Endothelial cell of umbilical vein (primary cell): ENCODE measurements at regions not wholly inside any gene's neighbourhood (a gene's known extent, or its start where the extent isn't known, plus 50 kb on each side); places are given as distances from the start of the nearest gene placed in this dataset.

Experiments
- BruUV-seq: library from RNA; stranded (reverse); fragments of 400-500 nt; replicated peaks from 2 replicates; lab custom pipeline; 2021; lab: Mats Ljungman, UMichigan
- CTCF ChIA-PET: fragments of 300-600, 350-600 bp; sonication (Branson Sonifier 250); formaldehyde crosslinking; loops from one replicate; lab custom pipeline; 2021; ENCODE audit warnings: antibody characterized with exemption, inconsistent platforms; lab: Charles Lee
- POLR2A ChIA-PET: fragments of 300-600, 350-600 bp; sonication (Branson Sonifier 250); formaldehyde crosslinking; loops from one replicate; lab custom pipeline; 2021; ENCODE audit warnings: antibody characterized with exemption, inconsistent platforms; lab: Charles Lee
- DNase-seq: peaks from one replicate; pipeline ENCODE4 v3.0.0-alpha.2; 2011; ENCODE audit warnings: low read depth, low spot score
- FAIRE-seq: peaks from 2 replicates; lab custom pipeline; 2011; peaks lifted over from hg19 to GRCh38; lab: Jason Lieb, UNC
- H2AFZ ChIP-seq: 2 replicates; pipeline ENCODE4 v1.6.0; 2012; ENCODE audit warnings: low read depth, low read length, control low read depth, inconsistent platforms
- H3K27ac ChIP-seq: 2 replicates; pipeline ENCODE4 v1.5.1; 2011; ENCODE audit warnings: low read depth, mild to moderate bottlenecking, control low read depth, low read length, moderate library complexity; ENCODE audit not compliant: insufficient read depth
- H3K27me3 ChIP-seq, 2 experiments: 2 replicates each; pipeline versions ENCODE4 v1.6.0 to v1.6.1; 2011; ENCODE audit warnings: low read length in 2 of 2, mixed read lengths in 1 of 2; ENCODE audit not compliant: control insufficient read depth in 2 of 2, insufficient read depth in 2 of 2
- H3K36me3 ChIP-seq, 2 experiments: 2 replicates in 1 of 2; 3 replicates in 1 of 2; pipeline ENCODE4 v1.5.1; 2011; ENCODE audit warnings: low read length in 2 of 2, mild to moderate bottlenecking in 1 of 2, moderate library complexity in 1 of 2; ENCODE audit not compliant: control insufficient read depth in 2 of 2, insufficient read depth in 2 of 2; ENCODE audit errors: extremely low read depth in 1 of 2
- H3K4me1 ChIP-seq: 3 replicates; pipeline ENCODE4 v1.5.1; 2011; ENCODE audit warnings: mild to moderate bottlenecking, low read length; ENCODE audit not compliant: control insufficient read depth, insufficient read depth; ENCODE audit errors: extremely low read depth
- H3K4me2 ChIP-seq: 2 replicates; pipeline ENCODE4 v1.6.1; 2011; ENCODE audit warnings: low read length, control low read depth, mixed read lengths; ENCODE audit not compliant: insufficient read depth
- H3K4me3 ChIP-seq, 3 experiments: fragments of 200-600 bp in 1 of 3; sonication (generic), shearing (Covaris generic) in 1 of 3; replicated peaks in 1 of 3; 2 replicates each; pipeline ENCODE4 v1.5.1; 2011 to 2016; ENCODE audit warnings: control low read depth in 3 of 3, low read length in 3 of 3, mild to moderate bottlenecking in 2 of 3, inconsistent platforms in 1 of 3, low read depth in 1 of 3, moderate library complexity in 1 of 3; ENCODE audit not compliant: insufficient read depth in 1 of 3
- H3K79me2 ChIP-seq: 2 replicates; pipeline ENCODE4 v1.6.0; 2012; ENCODE audit warnings: low read length, inconsistent platforms; ENCODE audit not compliant: control insufficient read depth, insufficient read depth
- H3K9ac ChIP-seq: replicated peaks from 2 replicates; pipeline ENCODE3; 2011; ENCODE audit warnings: low read length, control low read depth; ENCODE audit not compliant: insufficient read depth; ENCODE audit errors: extremely low read depth
- H3K9me1 ChIP-seq: replicated peaks from 3 replicates; pipeline ENCODE4 v1.6.0; 2011; ENCODE audit warnings: mild to moderate bottlenecking, low read length; ENCODE audit not compliant: control insufficient read depth, insufficient read depth; ENCODE audit errors: extremely low read depth
- H3K9me3 ChIP-seq: replicated peaks from 2 replicates; pipeline ENCODE4 v1.5.1; 2012; ENCODE audit warnings: low read length, inconsistent platforms; ENCODE audit not compliant: control insufficient read depth, insufficient read depth
- H4K20me1 ChIP-seq: replicated peaks from 2 replicates; pipeline ENCODE3; 2011; ENCODE audit warnings: mild to moderate bottlenecking, low read length; ENCODE audit not compliant: control insufficient read depth, insufficient read depth; ENCODE audit errors: extremely low read depth
- EZH2 ChIP-seq: IDR thresholded peaks from 2 replicates; pipeline ENCODE4 v1.6.1; 2012; ENCODE audit warnings: borderline replicate concordance, low read depth, mild to moderate bottlenecking, moderate library complexity, low read length, inconsistent platforms; ENCODE audit not compliant: severe bottlenecking
- FOS ChIP-seq: IDR thresholded peaks from 2 replicates; pipeline ENCODE4 v1.6.1; 2011; ENCODE audit warnings: mild to moderate bottlenecking, low read length, moderate library complexity, borderline replicate concordance; ENCODE audit not compliant: insufficient read depth
- GATA2 ChIP-seq: IDR thresholded peaks from 2 replicates; pipeline ENCODE4 v1.7.0; 2011; ENCODE audit warnings: low read depth, mild to moderate bottlenecking, moderate library complexity, mixed read lengths, low read length; ENCODE audit not compliant: insufficient read length, insufficient read depth
- JUN ChIP-seq: IDR thresholded peaks from 2 replicates; pipeline ENCODE4 v1.6.1; 2011; ENCODE audit warnings: borderline replicate concordance, low read depth; ENCODE audit not compliant: insufficient read length, insufficient read depth
- MYC ChIP-seq: IDR thresholded peaks from one replicate; pipeline ENCODE4 v1.6.1; 2011; ENCODE audit warnings: mild to moderate bottlenecking, low read depth, low read length
- POLR2A ChIP-seq: IDR thresholded peaks from 2 replicates; pipeline ENCODE4 v1.6.1; 2012; ENCODE audit warnings: low read depth, mild to moderate bottlenecking, control low read depth, low read length
- POLR2AphosphoS5 ChIP-seq: IDR thresholded peaks from 2 replicates; pipeline ENCODE4 v1.6.1; 2012; ENCODE audit warnings: low read depth, mild to moderate bottlenecking, control low read depth, low read length, moderate library complexity; ENCODE audit not compliant: insufficient read depth
- dilution Hi-C: fragments of 300-500 bp; cut with MboI; formaldehyde crosslinking; loops from one replicate; pipeline ENCODE4 v1.15.0; 2019; ENCODE audit warnings: low sequenced_read_pairs; ENCODE audit not compliant: extremely low pct_ligation_motif_present
- intact Hi-C: fragments of 100-400 bp; cut with micrococcal nuclease; formaldehyde crosslinking; loops from one replicate; pipeline ENCODE4 v1.10.0; 2022
- TF ChIP-seq, protein P1 (sequence below): IDR thresholded peaks from 2 replicates; pipeline ENCODE4 v1.6.1; 2011; ENCODE audit not compliant: insufficient read depth, insufficient read length
- TF ChIP-seq, protein P2 (sequence below), 2 donors: IDR thresholded peaks; 1 replicate in 1 of 2; 2 replicates in 1 of 2; pipeline ENCODE4 v1.5.1; 2011; ENCODE audit warnings: low read length in 2 of 2, mild to moderate bottlenecking in 2 of 2, moderate library complexity in 2 of 2, control low read depth in 1 of 2, inconsistent platforms in 1 of 2, low read depth in 1 of 2; ENCODE audit not compliant: insufficient read depth in 1 of 2; ENCODE audit errors: extremely low read depth in 1 of 2

DNA sequence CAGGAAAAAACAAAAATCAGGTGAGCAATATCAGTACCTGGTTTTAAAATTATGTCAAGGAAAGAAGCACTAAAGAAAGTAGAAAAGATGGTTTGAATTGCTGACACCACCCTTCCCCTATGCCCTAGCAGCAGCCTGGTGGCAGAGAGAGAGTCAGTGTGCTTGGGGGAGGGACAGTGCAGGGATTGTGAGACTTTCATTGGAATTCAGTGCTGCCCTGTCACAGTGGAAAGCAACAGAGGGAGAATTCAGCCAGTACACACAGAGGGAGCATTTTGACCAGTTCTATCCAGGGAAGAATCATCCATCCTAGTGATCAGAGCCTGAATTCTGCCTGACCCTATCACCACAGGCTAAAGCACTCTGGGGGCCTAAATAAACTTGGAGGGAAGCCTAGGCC lies 222.4 kb upstream of the PCDH17 start:
- intact Hi-C loops (no loop called here), dilution Hi-C loops (no loop called here)
- H3K9me1 ChIP-seq = no peaks in the 10 kb centered on the region
- DNase-seq (no peak), FAIRE-seq (no peak)
- no peak overlapping the region for H2AFZ ChIP-seq
- H3K27me3 ChIP-seq = no peaks in the 10 kb centered on the region
- H4K20me1 ChIP-seq = no peaks in the 10 kb centered on the region
- no peak overlapping the region for H3K4me3 ChIP-seq
- no TSS peak for BruUV-seq
- no peak overlapping the region for H3K4me2 ChIP-seq
- no peaks in the 10 kb centered on the region for H3K36me3 ChIP-seq
- H3K9me3 ChIP-seq = no peaks in the 10 kb centered on the region
- no peaks in the 10 kb centered on the region for H3K79me2 ChIP-seq
- no peaks in the 10 kb centered on the region for H3K4me1 ChIP-seq
- H3K27ac ChIP-seq = no peak overlapping the region
- CTCF ChIA-PET = no interaction called here
- TF ChIP-seq, protein P1, sequence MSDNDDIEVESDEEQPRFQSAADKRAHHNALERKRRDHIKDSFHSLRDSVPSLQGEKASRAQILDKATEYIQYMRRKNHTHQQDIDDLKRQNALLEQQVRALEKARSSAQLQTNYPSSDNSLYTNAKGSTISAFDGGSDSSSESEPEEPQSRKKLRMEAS = no peak
- TF ChIP-seq GATA2 (no peak), MYC (no peak), FOS (no peak), EZH2 (no peak), POLR2A (no peak), JUN (no peak), POLR2AphosphoS5 (no peak)
- TF ChIP-seq, protein P2, sequence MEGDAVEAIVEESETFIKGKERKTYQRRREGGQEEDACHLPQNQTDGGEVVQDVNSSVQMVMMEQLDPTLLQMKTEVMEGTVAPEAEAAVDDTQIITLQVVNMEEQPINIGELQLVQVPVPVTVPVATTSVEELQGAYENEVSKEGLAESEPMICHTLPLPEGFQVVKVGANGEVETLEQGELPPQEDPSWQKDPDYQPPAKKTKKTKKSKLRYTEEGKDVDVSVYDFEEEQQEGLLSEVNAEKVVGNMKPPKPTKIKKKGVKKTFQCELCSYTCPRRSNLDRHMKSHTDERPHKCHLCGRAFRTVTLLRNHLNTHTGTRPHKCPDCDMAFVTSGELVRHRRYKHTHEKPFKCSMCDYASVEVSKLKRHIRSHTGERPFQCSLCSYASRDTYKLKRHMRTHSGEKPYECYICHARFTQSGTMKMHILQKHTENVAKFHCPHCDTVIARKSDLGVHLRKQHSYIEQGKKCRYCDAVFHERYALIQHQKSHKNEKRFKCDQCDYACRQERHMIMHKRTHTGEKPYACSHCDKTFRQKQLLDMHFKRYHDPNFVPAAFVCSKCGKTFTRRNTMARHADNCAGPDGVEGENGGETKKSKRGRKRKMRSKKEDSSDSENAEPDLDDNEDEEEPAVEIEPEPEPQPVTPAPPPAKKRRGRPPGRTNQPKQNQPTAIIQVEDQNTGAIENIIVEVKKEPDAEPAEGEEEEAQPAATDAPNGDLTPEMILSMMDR (IDR thresholded peaks at IDR 0.05; ENCODE audit: extremely low read depth in 1 of 2, insufficient read depth in 1 of 2, low read depth in 1 of 2, low read length in 2 of 2) = no peak
- POLR2A ChIA-PET = no interaction called here
- no peak overlapping the region for H3K9ac ChIP-seq
